Right kidney (tissue), 1 donor: ENCODE measurements at regions not wholly inside any gene's neighbourhood (a gene's known extent, or its start where the extent isn't known, plus 50 kb on each side); places are given as distances from the start of the nearest gene placed in this dataset.
"Not testable (repeated sequence)": the region's sequence is repeated elsewhere in the genome, so short reads cannot be mapped to it uniquely, and the experiment has no call there.

Source experiments
- DNase-seq: peaks from one replicate; pipeline ENCODE4 v3.0.0-alpha.2; 2016

GRCh38 chr12:126915309-126915708 lies 1351.7 kb upstream of the TMEM132C start:
- no peak for DNase-seq

GRCh38 chr12:126926023-126926594 lies 1340.9 kb upstream of the TMEM132C start:
- no peak for DNase-seq

DNA sequence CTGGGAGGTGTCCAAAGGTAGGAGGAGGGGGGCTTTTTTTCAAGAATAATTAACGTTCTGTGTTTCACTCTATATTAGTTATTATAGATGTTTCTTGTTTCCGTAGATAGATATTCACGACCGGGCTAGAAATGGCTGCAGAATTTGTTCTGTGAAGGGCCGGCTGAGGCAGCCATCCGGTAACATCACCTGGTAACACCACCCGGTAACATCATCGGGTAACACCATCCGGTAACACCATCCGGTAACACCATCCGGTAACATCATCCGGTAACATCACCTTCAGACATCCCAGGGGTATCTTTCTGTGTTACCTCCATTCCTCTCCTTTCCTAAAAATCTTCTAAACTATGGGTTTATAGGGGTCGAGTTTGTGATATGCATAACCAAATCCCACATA lies 1336.7 kb upstream of the TMEM132C start:
- no peak for DNase-seq

- DNase-seq, result no peak
These were observed 1334.8 kb upstream of the TMEM132C start for GRCh38 chr12:126932156-126932555.

DNA sequence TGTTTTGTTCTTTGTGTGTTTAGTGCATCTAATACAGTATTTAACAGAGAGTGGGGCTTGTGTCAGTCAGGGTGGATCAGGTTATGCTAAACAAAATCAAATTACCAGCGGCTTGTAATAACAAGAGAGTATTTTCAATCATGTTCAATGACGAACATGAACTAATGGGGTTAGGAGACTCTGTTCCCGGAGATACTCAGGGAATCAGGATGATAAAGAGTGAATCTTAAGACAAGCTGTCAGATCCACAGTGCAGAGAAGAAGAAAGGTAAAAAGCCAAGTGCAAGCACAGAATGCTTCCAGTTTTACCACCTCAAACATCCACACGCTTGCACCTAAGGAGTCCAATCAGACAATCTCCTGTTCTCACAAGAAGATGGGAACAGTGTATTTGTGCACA lies 1331.5 kb upstream of the TMEM132C start:
- no peak for DNase-seq

DNA sequence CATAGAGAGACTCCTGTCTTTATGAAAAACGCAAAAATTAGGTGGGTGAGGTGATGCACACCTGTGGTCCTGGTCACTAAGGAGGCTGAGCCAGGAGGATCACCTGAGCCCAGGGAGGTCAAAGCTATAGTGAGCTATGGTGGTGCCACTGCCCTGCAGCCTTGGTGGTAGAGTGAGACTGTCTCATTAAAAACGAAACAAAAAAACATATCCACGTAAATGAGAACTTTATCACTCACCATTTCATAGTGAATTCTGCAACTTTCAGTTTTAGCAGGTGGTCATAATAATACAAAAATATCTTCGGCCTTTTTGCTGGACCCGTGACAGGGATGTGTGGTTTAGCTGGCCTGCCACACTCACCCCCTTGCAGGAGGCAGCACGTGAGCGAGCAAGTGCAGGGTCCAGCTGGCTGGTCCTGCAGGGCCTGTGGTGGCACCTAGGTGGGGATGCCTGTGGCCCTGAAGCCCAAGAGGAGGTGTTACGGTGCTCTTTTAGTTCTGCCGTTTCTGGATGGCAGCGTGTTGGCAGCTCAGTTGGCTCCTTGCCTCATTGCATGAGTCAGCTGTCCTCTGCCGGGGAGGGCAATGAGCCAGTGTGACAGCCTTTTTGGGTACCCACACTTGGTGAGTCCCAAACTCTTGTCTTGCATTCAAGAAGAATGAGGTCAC lies 1330.7 kb upstream of the TMEM132C start:
- DNase-seq, result no peak

DNA sequence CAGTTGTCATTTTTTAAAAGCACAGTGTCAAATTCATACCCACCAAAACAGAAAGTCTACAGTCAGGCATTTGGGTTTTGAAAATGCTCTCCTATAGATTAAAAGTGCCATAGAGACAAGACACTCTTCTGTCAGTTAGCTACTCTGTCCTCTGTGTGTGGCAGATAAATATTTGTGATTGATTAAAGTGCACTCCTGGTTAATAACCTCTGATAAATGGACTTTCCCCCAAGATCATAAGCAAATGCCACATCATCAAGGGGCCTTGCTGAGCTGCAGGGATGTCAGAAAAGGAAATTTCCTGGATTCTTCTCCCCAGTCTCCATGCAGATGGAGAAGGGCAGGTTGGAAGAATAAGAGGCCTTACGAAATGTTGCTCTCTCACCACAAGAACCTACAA lies 1329.5 kb upstream of the TMEM132C start:
- no peak for DNase-seq

DNA sequence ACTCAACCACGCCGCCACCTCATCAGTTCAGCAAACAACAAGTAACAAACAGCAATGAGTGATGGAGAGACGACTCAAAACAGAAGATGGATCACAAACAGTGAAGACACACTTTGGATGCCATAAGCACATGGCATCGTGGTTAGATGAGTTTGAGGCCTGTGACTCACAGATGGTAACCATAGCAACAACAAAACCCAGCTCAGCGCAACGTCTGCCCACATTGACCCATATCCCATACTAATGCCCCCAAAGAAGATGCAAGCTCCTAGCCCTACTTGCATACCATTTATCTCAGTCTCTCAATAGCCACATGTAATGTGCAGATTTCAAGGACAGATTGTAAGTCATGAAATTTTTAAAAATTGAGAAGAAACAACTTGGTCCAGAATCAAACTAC lies 1322.3 kb upstream of the TMEM132C start:
- no peak for DNase-seq

GRCh38 chr12:126946958-126947357 lies 1320.0 kb upstream of the TMEM132C start:
- DNase-seq, result not testable (repeated sequence)

GRCh38 chr12:126949558-126949957 lies 1317.4 kb upstream of the TMEM132C start:
- DNase-seq, result no peak

- no peak for DNase-seq
These were observed 1316.7 kb upstream of the TMEM132C start for GRCh38 chr12:126950266-126950665.

DNA sequence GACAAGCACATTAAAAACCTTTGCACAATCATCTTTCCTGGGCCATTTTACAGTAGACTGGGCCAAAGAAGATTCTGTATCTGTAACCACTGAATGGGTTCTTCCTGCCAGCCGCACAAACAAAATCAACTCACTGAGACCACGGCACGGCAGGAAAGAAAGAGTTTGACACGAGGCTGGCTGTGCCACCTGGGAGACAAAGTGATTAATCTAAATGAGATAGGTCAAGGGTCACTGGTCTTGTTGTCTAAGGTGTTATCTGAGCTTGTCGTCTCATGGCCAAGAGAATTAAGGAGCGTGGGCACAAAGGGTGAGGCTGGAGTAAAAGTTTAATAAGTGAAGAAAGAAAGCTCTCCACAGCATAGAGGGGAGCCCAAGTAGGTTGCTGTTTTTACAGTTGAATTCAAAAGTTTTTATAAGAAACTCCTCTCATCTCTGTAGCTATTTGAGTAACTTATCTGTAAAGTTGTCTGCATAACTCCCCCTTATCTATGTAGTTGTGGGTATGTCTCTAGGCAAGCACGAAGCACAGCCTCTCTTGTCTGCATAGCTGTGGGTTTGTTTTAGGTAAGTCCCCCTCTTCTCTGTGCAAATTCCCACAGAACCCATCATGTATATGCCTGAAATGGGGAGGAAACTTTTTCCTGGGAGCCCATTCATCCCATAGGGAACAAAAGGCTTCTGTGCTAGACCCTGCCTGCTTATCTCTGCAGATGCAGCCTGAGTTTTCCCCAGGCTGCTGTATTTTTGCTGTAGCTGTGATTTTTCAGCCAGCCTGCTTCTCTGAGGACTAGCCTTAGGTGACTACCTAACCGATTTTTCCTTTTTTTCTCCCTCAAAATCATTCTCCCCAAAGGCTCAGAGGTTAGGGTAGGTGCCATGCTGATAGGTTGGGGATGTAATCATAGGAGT lies 1314.6 kb upstream of the TMEM132C start:
- no peak for DNase-seq

GRCh38 chr12:126953365-126953889 lies 1313.5 kb upstream of the TMEM132C start:
- no peak for DNase-seq

DNA sequence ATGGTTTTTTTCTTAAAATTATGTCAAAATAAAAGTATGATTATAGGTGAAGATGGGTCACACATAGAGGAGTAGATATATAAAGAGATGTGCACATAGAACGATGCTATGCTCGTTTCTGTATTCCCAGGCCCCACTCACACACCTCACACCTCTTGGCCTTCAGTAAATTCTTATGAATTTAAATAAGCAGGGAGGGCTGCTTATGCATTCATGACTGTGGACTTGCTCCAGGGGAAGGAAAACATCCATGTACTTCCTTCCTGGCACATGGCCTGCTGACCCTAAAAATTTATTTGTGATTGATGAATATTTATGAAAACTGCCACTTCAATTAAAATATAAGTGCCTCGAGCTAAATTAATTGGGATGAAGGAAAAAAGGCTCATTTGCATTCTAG lies 1306.7 kb upstream of the TMEM132C start:
- DNase-seq, result no peak

DNA sequence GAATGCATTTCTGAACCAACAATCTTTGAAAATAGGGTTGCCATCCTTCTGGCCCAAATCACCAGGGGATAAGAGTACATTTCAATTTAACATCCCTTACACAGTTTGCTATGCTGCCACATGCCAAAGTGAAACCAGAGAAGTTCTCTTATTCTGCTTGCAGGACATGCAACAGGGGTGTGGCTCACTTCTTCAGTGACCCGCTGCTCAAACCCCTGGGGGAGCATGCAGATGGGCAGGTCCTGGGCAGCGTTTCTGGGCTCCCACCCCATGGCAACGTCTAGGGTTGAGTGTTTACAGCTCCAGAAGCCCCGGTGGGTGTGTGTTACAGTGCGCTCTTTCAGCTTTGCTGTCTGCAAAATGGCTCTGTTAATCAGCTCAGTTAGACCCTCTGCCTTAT lies 1306.3 kb upstream of the TMEM132C start:
- no peak for DNase-seq

- DNase-seq, result no peak
These were observed 1303.1 kb upstream of the TMEM132C start for GRCh38 chr12:126963825-126964224.

- no peak for DNase-seq
These were observed 1300.5 kb upstream of the TMEM132C start for GRCh38 chr12:126966498-126966897.

GRCh38 chr12:126967152-126967551 lies 1299.8 kb upstream of the TMEM132C start:
- no peak for DNase-seq

- DNase-seq, result no peak
These were observed 1292.2 kb upstream of the TMEM132C start for GRCh38 chr12:126974779-126975178.

DNA sequence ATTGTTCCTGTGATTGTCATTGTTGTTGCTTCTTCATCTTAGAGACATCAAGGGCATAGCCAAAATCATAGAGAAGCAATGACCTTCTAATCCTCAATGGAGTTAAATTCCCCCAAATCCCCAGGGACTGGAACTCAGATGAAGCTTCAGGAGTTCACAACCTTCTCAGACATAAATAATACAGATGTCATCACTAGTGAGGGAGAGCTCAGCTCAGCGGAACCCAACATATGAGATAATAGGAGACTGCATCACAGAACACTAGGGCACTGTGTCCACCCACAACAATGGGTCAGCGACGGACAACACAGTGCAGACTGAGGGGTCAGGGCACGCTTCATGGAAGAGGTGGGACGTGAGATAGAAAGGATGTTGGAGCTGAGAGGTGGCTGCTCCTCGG lies 1290.4 kb upstream of the TMEM132C start:
- DNase-seq, result no peak

GRCh38 chr12:126979564-126979963 lies 1287.4 kb upstream of the TMEM132C start:
- not testable (repeated sequence) for DNase-seq

GRCh38 chr12:126982707-126983106 lies 1284.3 kb upstream of the TMEM132C start:
- no peak for DNase-seq

DNA sequence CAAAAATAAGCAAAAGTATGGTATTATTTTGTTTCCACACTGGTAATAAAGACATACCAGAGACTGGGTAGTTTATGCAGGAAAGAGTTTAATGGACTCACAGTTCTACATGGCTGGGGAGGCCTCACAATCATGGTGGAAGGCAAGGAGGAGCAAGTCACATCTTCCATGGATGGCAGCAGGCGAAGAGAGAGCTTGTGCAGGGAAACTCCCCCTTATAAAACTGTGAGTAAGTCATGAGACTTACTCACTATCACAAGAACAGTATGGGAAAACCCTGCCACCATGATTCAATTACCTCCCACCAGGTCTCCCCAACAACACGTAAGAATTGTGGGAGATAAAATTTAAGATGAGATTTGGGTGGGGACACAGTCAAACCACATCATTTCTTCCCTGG lies 1283.2 kb upstream of the TMEM132C start:
- not testable (repeated sequence) for DNase-seq
